ENCODE measurements at regions not wholly inside any gene's neighbourhood (a gene's known extent, or its start where the extent isn't known, plus 50 kb on each side); places are given as distances from the start of the nearest gene placed in this dataset.
"Not testable (repeated sequence)": the region's sequence is repeated elsewhere in the genome, so short reads cannot be mapped to it uniquely, and the experiment has no call there.

GRCh38 chr3:151550642-151551041, 89.8 kb upstream of the IGSF10 start:
- DNase-seq = no peak

GRCh38 chr3:151550025-151550618, 89.3 kb upstream of the IGSF10 start:
- DNase-seq = no peak

DNA sequence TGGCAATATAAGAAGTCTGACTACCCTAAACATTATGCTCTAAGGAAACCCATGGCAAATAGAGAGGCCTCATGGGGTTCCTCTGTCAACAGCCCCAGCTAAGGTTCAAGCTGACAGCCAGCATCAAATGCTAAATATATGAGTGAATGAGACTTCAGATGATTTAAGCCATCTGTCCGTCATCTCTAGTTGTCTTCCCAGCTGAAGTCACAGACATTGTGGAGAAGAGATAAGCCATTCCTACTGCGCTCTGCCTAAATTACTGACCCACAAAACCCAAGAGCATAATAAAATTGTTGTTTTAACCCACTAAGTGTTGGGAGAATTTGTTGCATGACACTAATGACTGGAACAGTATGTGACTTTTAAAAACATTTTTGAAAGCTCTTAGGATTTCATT, 87.3 kb upstream of the IGSF10 start:
- no peak for DNase-seq

DNA sequence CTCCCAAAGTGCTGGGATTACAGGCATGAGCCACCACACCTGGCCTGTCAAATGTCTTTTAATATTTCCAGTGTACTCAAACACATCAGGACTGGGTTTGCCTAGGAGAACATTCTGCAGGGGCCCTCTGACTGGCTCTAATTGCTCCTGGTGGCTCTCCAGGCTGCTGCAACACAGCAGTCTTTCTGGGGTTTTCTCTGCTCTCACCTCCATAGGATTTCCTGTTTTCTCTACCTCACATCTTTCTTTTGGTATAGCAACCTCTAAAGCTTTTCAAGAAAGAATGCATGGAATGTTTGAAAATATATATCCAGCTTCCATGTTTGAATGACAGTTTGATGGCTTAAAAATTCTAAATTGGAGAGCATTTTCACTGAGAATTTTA, 83.3 kb upstream of the IGSF10 start:
- DNase-seq = no peak

DNA sequence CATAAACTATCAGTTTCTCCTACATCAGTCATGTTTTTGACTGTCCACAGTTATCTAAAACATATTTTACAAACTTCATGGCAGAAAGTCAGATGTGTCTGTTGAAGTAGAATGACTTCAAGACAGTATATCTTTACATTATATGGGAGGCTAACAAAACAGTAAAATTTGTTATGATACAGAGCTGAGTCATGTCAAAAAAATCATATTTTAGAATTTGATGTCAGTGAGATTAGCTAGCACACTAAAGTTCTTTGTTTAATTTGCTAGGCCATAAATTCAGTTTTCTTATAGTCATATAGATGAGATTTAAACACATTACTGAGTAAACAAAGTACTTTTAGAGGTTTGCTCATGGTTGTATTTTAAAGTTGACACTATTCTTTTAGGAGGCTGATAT, 80.3 kb upstream of the IGSF10 start:
- no peak for DNase-seq

DNA sequence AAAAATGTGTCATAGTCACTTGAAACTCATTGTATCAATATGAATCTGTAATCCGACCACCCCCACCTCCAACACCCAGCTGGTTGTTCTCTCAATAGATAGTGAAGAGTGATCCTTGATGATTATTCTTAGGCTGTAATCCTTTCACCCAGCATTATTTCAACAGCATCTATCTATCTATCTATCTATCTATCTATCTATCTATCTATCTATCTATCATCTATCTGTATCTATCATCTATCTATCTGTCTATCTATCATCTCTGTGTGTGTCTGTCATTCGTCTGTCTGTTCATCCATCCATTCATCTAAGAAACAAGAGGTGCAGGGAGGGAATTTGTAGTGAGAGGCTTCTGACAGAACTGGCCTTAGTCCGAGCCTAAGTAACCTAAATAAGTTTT, 78.7 kb upstream of the IGSF10 start:
- no peak for DNase-seq

DNA sequence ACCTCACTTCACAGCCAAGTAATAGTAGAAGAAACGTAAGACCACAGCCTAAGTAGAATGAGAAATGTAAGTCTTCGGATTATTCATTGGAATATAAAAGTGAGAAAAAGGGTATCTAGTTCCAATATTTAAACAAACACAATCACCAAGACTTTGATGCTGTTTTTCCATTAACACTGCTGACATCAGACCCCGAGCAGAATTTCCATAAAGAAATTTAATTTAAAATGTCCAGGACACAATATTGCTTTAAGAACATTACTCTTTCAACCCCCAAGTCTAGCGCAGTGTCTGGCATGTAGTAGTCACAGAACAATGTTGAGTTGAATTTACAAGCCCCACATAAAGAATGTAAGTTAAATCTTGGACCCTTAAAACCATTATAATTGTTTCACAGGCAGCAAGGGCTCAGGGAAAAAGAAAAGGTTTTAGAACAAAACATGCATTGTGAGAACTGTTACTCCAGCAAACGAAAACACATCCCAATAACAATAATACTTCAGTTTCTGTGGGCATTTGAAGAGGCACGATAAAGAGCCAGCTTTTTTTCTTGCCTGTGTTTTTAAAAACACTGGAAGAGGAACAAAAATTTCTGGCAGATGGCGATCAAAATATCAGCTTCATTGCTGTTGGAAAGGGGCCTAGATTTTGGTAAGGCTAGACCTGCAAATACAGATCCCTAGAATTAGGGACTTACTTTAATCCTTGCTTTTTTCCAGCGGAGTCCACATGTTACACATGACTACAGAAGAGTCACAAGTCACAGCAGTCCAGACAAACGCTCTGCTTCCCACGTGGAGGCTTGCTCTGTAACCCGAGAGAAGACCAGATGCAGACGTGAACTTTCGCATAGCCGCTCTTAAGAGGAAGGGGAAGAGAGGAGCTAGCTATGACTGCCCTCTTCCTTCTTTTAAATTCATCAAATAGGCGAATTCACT, 77.9 kb upstream of the IGSF10 start:
- DNase-seq = peak in 2 of 3 donors; percentile 18 to 22

- no peak for DNase-seq
Observed at GRCh38 chr3:151537726-151538125, 76.9 kb upstream of the IGSF10 start.

DNA sequence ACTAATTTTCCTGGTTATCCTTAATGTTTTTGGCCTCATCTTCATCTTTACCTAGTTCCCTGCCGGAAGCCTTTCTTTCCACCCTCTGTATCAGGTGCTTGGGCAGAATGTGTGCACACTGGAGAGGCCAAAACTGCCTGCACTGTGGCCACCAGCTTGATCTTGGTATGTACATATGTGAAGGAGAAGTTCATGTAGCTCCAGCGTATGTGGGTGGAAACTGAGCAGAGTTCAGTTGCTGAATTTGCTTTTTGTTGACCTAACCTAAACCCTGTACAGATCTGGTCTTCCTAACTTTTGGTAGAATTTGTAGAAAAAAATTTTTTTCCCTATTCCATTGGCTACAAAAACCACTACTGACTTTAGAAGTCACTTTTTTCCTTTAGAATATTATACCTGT, 65.9 kb upstream of the IGSF10 start:
- peak; percentile 29 to 41 (median 40) for DNase-seq

DNA sequence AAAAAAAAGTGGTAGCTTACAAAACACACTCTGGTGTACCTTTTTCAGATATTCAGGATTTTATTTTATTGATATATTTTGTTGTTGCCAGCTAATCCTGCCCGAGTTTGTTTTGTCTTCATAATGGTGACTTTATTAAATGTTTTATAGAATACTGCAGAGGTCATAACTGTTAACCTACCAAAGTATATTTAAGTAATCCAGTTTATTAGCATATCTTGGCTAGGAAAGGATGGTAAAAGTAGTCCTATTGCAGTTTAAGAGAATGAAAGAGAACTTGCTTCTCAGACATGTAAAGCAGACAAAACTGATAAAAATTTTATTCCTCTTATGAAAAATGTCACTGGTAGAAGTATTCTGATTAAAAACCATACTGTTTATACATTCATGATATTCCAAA, 59.2 kb upstream of the IGSF10 start:
- no peak for DNase-seq

DNA sequence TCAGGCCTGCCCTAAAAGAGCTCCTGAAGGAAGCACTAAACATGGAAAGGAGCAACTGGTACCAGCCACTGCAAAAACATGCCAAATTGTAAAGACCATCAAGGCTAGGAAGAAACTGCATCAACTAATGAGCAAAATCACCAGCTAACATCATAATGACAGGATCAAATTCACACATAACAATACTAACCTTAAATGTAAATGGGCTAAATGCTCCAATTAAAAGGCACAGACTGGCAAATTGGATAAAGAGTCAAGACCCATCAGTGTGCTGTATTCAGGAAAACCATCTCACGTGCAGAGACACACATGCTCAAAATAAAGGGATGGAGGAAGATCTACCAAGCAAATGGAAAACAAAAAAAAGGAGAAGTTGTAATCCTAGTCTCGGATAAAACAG, 50.6 kb upstream of the IGSF10 start:
- not testable (repeated sequence) for DNase-seq
